Thyroid gland (tissue), 4 donors: ENCODE measurements at regions not wholly inside any gene's neighbourhood (a gene's known extent, or its start where the extent isn't known, plus 50 kb on each side); places are given as distances from the start of the nearest gene placed in this dataset.
"Not testable (repeated sequence)": the region's sequence is repeated elsewhere in the genome, so short reads cannot be mapped to it uniquely, and the experiment has no call there.

ENCODE experiments used
- DNase-seq, 2 donors: peaks; one replicate each; pipeline ENCODE4 v3.0.0-alpha.2; 2019
- H3K27ac ChIP-seq, 3 donors: fragments of 200-600 bp; sonication (generic); 1 replicate in 2 of 3; 2 replicates in 1 of 3; pipeline ENCODE4 v1.5.1; 2016 to 2019; ENCODE audit warnings: mild to moderate bottlenecking in 1 of 3, moderate library complexity in 1 of 3
- H3K27me3 ChIP-seq: fragments of 200-600 bp; sonication (generic); one replicate; pipeline ENCODE4 v1.5.1; 2019
- H3K36me3 ChIP-seq, 2 donors: fragments of 200-600 bp; sonication (generic); one replicate each; pipeline ENCODE4 v1.5.1; 2016 to 2019
- H3K4me1 ChIP-seq, 2 donors: fragments of 200-600 bp; sonication (generic); one replicate each; pipeline ENCODE4 v1.5.1; 2017 to 2019
- H3K4me3 ChIP-seq, 3 donors: fragments of 200-600 bp; sonication (generic); replicated peaks in 1 of 3; 1 replicate in 2 of 3; 2 replicates in 1 of 3; pipeline ENCODE4 v1.5.1; 2016; ENCODE audit warnings: mild to moderate bottlenecking in 1 of 3
- H3K9me3 ChIP-seq: fragments of 200-600 bp; sonication (generic); one replicate; pipeline ENCODE4 v1.5.1; 2017
- POLR2A ChIP-seq, 2 donors: fragments of 450-650 bp; IDR thresholded peaks; one replicate each; pipeline ENCODE4 v1.6.1; 2017; ENCODE audit warnings: antibody characterized with exemption in 2 of 2, mild to moderate bottlenecking in 2 of 2, moderate library complexity in 1 of 2
- WGBS, 2 donors: methylation state at CpG; one replicate each; pipeline ENCODE4 v1.1.5; 2017; 5-methylcytosine and 5-hydroxymethylcytosine counted together
- intact Hi-C: fragments of 100-400 bp; cut with DNase I; formaldehyde crosslinking; loops from one replicate; pipeline ENCODE4 v1.15.1; 2023
- TF ChIP-seq, protein P1 (sequence below), 6 experiments: fragments of 200-600 bp in 3 of 6; fragments of 450-650 bp in 3 of 6; sonication (generic) in 3 of 6; IDR thresholded peaks; one replicate each; pipeline ENCODE4 v1.5.1; 2016 to 2019; ENCODE audit warnings: antibody characterized with exemption in 6 of 6, mild to moderate bottlenecking in 2 of 6, inconsistent platforms in 1 of 6, moderate library complexity in 1 of 6

DNA sequence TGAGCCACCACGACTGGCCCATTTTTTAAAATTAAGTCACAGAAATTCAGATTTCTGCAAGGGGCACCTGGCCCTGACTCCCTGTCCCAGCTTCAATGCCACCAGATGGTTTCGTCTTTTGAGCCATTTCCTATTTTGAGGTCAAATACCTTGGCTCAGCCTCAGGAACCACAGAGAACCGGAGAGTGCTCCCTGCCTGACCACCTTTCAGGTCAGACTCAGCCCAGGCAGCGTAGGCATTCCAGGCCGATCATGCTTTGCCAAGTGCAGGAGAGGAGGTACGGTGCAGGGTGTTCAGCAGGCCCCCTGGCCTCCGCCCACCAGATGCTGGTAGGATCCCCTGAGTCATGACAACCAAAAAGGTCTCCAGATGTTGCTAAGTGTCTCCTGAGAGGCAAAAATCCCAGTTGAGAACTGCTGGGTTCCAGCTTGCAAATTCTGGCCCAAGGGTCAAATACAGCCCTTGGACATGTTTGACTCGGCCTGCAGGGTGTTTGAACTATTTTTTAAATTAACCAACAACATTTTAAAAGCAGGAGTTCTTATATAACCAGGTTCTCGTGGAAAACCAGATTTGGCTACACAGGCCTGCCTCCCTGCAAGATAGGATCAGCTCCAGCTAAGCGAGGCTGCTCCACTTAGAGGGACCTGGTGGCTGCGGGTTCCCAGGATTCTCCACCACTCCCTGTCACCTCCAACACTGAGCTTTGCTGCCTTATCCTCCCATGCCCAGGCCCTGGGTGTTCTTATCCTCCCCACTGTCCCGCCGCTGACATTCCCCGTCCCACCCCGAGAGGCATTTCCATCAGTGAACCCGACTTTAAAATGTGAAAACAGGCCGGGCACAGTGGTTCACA is 61.9 kb upstream of the TARDBP start:
- no peak overlapping the region for H3K4me3 ChIP-seq
- no peaks in the 10 kb centered on the region for H3K9me3 ChIP-seq
- H3K27me3 ChIP-seq: no peaks in the 10 kb centered on the region
- no peak overlapping the region for H3K27ac ChIP-seq
- WGBS, 2 donors: 66 to 72% methylated on average over 16 to 17 of the region's 17 CpGs
- TF ChIP-seq, protein P1, sequence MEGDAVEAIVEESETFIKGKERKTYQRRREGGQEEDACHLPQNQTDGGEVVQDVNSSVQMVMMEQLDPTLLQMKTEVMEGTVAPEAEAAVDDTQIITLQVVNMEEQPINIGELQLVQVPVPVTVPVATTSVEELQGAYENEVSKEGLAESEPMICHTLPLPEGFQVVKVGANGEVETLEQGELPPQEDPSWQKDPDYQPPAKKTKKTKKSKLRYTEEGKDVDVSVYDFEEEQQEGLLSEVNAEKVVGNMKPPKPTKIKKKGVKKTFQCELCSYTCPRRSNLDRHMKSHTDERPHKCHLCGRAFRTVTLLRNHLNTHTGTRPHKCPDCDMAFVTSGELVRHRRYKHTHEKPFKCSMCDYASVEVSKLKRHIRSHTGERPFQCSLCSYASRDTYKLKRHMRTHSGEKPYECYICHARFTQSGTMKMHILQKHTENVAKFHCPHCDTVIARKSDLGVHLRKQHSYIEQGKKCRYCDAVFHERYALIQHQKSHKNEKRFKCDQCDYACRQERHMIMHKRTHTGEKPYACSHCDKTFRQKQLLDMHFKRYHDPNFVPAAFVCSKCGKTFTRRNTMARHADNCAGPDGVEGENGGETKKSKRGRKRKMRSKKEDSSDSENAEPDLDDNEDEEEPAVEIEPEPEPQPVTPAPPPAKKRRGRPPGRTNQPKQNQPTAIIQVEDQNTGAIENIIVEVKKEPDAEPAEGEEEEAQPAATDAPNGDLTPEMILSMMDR (IDR thresholded peaks at IDR 0.05): no peak
- TF ChIP-seq POLR2A (IDR thresholded peaks at IDR 0.05): no peak
- intact Hi-C loops: no loop called here
- no peaks in the 10 kb centered on the region for H3K36me3 ChIP-seq
- peak; percentile 61 to 64 for DNase-seq
- no peaks in the 10 kb centered on the region for H3K4me1 ChIP-seq

DNA sequence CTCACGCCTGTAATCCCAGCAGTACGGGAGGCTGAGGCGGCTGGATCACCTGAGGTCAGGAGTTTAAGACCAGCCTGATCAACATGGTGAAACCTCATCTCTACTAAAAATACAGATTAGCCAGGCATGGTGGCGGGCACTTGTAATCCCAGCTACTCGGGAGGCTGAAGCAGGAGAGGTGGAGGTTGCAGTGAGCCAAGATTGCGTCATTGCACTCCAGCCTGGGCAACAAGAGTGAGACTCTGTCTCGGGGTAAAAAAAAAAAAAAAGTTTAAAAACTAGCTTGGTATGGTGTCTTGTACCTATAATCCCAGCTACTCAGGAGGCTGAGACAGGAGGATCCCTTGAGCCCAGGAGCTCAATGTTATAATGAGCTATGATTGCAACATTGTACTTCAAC is 61.2 kb upstream of the TARDBP start:
- H3K27me3 ChIP-seq, H3K27ac ChIP-seq, DNase-seq, H3K4me3 ChIP-seq, intact Hi-C loops, H3K4me1 ChIP-seq, H3K36me3 ChIP-seq, H3K9me3 ChIP-seq: not testable (repeated sequence)
- WGBS, 2 donors: 88 to 91% methylated on average over 7 of the region's 7 CpGs

DNA sequence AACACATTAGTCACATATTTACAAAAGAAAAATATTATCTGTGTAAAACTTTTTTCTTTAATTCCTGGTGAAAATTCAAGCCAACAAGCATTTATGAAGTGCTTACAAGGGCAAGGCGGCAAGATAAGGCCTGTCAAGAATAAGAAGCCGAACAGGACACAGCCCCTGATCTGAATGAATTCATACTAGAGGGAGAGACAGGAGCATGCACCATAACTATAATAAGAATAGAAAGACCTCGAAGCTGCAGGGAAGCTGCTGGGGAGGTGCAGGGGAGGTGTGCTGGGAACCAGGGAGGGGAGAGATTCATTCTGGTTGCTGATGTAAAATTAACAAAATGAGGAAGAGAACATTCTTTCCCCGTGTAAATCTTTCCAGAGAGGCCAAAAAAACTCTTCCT is 60.5 kb upstream of the TARDBP start:
- Histone ChIP-seq H3K27ac (no peak overlapping the region), H3K36me3 (no peaks in the 10 kb centered on the region), H3K9me3 (no peaks in the 10 kb centered on the region), H3K27me3 (no peaks in the 10 kb centered on the region), H3K4me1 (no peaks in the 10 kb centered on the region), H3K4me3 (no peak overlapping the region)
- no peak for DNase-seq
- intact Hi-C loops: no loop called here
- TF ChIP-seq, protein P1 (IDR thresholded peaks at IDR 0.05): no peak
- TF ChIP-seq POLR2A (IDR thresholded peaks at IDR 0.05): no peak
- 60 to 68% methylated on average over 4 of the region's 4 CpGs for WGBS, 2 donors

DNA sequence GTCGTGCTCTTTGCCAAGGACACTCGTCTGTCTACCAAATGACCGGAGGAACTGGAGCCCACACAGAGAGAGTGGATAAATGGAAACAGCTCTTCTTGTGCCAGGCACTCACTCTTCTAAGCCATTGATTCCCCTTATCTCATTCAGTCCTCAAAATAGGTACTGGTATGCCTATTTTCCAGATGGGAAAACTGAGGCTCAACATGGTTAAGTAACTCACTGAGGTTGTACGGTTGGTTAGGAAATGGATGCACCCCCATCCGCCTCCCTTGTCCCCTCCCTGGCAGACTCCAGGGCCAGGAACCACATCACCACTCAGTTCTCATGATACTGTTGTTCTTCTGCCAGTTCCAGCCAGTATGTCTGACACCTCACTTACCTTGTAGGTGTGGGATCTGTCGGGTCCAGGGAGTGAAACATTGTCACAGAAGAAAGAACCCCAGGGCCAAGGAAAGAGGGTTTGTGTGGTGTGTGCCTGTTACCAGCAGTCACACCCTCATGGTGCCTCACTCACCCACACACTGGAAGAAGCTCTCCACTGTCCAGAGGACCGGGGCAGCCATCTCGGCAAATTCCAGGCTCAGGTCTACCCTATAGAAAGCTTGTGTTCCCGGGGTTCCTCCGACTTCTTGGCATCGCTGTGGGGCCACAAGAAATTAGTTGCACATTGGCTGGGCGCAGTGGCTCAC is 58.8 kb upstream of the TARDBP start:
- intact Hi-C loops: no loop called here
- WGBS, 2 donors: 92 to 94% methylated on average over 12 of the region's 12 CpGs
- Histone ChIP-seq H3K9me3 (no peaks in the 10 kb centered on the region), H3K27me3 (no peaks in the 10 kb centered on the region), H3K36me3 (no peaks in the 10 kb centered on the region), H3K4me3 (no peak overlapping the region), H3K27ac (no peak overlapping the region), H3K4me1 (no peaks in the 10 kb centered on the region)
- TF ChIP-seq, protein P1 (IDR thresholded peaks at IDR 0.05): no peak
- no peak for DNase-seq

DNA sequence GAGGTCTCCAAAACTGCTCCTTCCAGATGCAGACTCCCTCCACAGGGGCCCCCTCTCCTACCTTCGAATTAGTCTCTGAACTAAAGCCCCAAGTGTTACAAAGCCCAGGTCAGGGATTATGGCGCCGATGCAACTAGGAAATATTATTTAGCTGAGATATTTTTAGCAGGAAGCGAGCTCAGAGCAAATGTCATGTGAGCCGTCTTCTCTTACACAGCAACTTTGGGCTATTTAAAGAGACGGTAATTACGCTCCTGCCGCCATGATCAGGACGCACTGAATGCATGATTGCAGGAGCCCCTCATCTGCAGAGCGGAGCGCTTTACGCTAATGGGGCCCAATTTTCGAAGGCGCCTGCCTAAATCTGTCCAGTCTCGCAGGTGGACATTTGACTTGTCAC is 55.3 kb upstream of the TARDBP start:
- intact Hi-C loops: no loop called here
- Histone ChIP-seq H3K9me3 (no peaks in the 10 kb centered on the region), H3K4me3 (no peak overlapping the region), H3K27ac (no peak overlapping the region), H3K27me3 (no peaks in the 10 kb centered on the region), H3K4me1 (no peaks in the 10 kb centered on the region), H3K36me3 (no peaks in the 10 kb centered on the region)
- WGBS, 2 donors: 81 to 84% methylated on average over 15 of the region's 15 CpGs
- no peak for TF ChIP-seq POLR2A (IDR thresholded peaks at IDR 0.05)
- no peak for DNase-seq

DNA sequence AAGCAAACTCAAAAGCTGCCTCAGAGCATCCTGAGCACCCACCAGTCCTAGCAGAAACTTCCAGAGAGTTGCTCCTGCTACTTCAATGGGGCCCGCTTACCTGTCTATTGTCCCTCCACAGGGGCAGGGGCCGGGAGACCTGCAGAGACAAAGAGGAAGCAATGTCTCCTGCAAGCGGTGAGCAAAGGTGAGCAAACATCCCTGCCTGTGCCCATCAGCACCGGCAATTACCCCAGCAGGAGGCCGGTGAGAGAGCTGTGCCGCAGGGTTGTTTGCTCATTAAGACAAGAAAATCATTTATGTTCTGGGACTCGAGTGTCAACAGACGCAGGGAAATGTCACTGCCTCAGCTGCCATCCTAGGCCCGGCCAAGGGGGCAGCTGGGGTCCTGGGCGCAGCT is 53.8 kb upstream of the TARDBP start:
- peaks cover 0 to 3% of the 10 kb centered on the region in 2 donors for H3K4me1 ChIP-seq
- intact Hi-C loops: no loop called here
- no peak overlapping the region for H3K27ac ChIP-seq
- no peaks in the 10 kb centered on the region for H3K36me3 ChIP-seq
- no peak for DNase-seq
- no peak overlapping the region for H3K4me3 ChIP-seq
- no peak for TF ChIP-seq POLR2A (IDR thresholded peaks at IDR 0.05)
- TF ChIP-seq, protein P1 (IDR thresholded peaks at IDR 0.05): no peak
- 86 to 87% methylated on average over 10 of the region's 10 CpGs for WGBS, 2 donors
- H3K9me3 ChIP-seq: no peaks in the 10 kb centered on the region
- H3K27me3 ChIP-seq: no peaks in the 10 kb centered on the region
